ENCODE measurements at regions not wholly inside any gene's neighbourhood (a gene's known extent, or its start where the extent isn't known, plus 50 kb on each side); places are given as distances from the start of the nearest gene placed in this dataset.

DNA sequence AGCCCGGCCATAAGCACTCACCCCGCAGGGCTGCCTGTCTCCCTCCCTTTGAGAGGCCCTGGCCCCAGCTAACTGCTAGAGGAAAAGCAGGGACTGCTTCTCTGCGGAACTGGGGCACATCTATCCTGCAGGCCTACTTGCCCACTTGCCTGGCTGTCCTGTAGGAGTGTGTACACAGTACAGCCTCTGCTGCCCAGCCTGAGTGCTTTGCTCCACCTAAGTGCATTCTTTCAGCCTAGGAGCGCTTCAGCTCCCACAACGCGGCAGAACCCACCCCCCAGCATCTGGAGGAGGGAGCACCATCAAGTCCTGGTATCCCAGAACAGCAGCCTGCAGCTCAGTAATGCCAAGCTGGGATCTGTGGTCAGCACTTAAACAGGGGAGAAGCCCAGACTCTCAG, 79.9 kb upstream of the CD163 start:
- H3K36me3 ChIP-seq (ENCODE audit: control insufficient read depth, insufficient read depth, low read length) = no peaks in the 10 kb centered on the region
- H3K9ac ChIP-seq (ENCODE audit: insufficient read depth, low read length) = no peak overlapping the region
- H2AFZ ChIP-seq (ENCODE audit: low read length) = no peak overlapping the region
- H3K9me3 ChIP-seq (ENCODE audit: control insufficient read depth, insufficient read depth, low read depth, low read length) = no peaks in the 10 kb centered on the region
- no peaks in the 10 kb centered on the region for H3K27me3 ChIP-seq (ENCODE audit: control insufficient read depth, insufficient read depth, low read length)
- H3K4me3 ChIP-seq (replicated peaks in 1 of 4; ENCODE audit: control extremely low read depth in 1 of 4, insufficient read depth in 1 of 4, low read depth in 3 of 4, low read length in 4 of 4) = no peak overlapping the region
- H3K27ac ChIP-seq (ENCODE audit: insufficient read depth, low read length) = no peak overlapping the region
- TF ChIP-seq, protein P1, sequence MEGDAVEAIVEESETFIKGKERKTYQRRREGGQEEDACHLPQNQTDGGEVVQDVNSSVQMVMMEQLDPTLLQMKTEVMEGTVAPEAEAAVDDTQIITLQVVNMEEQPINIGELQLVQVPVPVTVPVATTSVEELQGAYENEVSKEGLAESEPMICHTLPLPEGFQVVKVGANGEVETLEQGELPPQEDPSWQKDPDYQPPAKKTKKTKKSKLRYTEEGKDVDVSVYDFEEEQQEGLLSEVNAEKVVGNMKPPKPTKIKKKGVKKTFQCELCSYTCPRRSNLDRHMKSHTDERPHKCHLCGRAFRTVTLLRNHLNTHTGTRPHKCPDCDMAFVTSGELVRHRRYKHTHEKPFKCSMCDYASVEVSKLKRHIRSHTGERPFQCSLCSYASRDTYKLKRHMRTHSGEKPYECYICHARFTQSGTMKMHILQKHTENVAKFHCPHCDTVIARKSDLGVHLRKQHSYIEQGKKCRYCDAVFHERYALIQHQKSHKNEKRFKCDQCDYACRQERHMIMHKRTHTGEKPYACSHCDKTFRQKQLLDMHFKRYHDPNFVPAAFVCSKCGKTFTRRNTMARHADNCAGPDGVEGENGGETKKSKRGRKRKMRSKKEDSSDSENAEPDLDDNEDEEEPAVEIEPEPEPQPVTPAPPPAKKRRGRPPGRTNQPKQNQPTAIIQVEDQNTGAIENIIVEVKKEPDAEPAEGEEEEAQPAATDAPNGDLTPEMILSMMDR (conservative IDR thresholded peaks at IDR 0.05 in 1 of 2, IDR thresholded peaks at IDR 0.05 in 1 of 2; ENCODE audit: low read depth in 1 of 2, low read length in 2 of 2) = no peak
- TF ChIP-seq EZH2 (IDR thresholded peaks at IDR 0.05; ENCODE audit: low read length, missing control alignments) = no peak
- H4K20me1 ChIP-seq (ENCODE audit: control insufficient read depth, extremely low read depth, insufficient read depth, low read length) = no peaks in the 10 kb centered on the region
- no peaks in the 10 kb centered on the region for H3K79me2 ChIP-seq (ENCODE audit: control insufficient read depth, insufficient read depth, low read length)
- no peak overlapping the region for H3K4me2 ChIP-seq (ENCODE audit: extremely low read depth, insufficient read depth, low read length)
- no peak for DNase-seq (ENCODE audit: low read depth in 2 of 2)
- no peaks in the 10 kb centered on the region for H3K4me1 ChIP-seq (ENCODE audit: control insufficient read depth, extremely low read depth, insufficient read depth, low read length)

DNA sequence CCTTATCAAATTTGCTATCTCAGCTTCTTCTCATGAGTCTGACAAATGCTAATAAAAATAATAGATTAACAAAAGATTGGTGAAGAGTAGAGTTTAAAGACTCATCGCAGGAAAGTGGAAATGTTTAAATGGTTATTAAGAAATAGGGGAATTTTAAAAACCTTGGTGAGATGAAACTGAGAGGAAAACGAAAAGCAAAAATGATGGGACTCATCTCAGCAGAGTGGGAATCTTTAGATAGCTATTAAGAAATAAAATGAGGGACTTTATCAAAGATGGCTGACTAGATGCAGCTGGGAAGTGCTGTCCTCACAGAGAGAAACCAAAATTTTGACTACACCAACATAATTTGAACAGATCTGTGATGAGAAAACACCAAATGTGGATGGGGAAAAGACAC, 79.2 kb upstream of the CD163 start:
- no peak overlapping the region for H3K4me2 ChIP-seq (ENCODE audit: extremely low read depth, insufficient read depth, low read length)
- H3K4me1 ChIP-seq (ENCODE audit: control insufficient read depth, extremely low read depth, insufficient read depth, low read length) = no peaks in the 10 kb centered on the region
- no peak overlapping the region for H3K4me3 ChIP-seq (replicated peaks in 1 of 4; ENCODE audit: control extremely low read depth in 1 of 4, insufficient read depth in 1 of 4, low read depth in 3 of 4, low read length in 4 of 4)
- no peak overlapping the region for H3K27ac ChIP-seq (ENCODE audit: insufficient read depth, low read length)
- no peaks in the 10 kb centered on the region for H3K27me3 ChIP-seq (ENCODE audit: control insufficient read depth, insufficient read depth, low read length)
- H3K79me2 ChIP-seq (ENCODE audit: control insufficient read depth, insufficient read depth, low read length) = no peaks in the 10 kb centered on the region
- H3K9me3 ChIP-seq (ENCODE audit: control insufficient read depth, insufficient read depth, low read depth, low read length) = no peaks in the 10 kb centered on the region
- H4K20me1 ChIP-seq (ENCODE audit: control insufficient read depth, extremely low read depth, insufficient read depth, low read length) = no peaks in the 10 kb centered on the region
- no peak overlapping the region for H2AFZ ChIP-seq (ENCODE audit: low read length)
- no peaks in the 10 kb centered on the region for H3K36me3 ChIP-seq (ENCODE audit: control insufficient read depth, insufficient read depth, low read length)
- no peak for DNase-seq (ENCODE audit: low read depth in 2 of 2)
- no peak for TF ChIP-seq EZH2 (IDR thresholded peaks at IDR 0.05; ENCODE audit: low read length, missing control alignments)
- TF ChIP-seq, protein P1 (conservative IDR thresholded peaks at IDR 0.05 in 1 of 2, IDR thresholded peaks at IDR 0.05 in 1 of 2; ENCODE audit: low read depth in 1 of 2, low read length in 2 of 2) = no peak
- no peak overlapping the region for H3K9ac ChIP-seq (ENCODE audit: insufficient read depth, low read length)

DNA sequence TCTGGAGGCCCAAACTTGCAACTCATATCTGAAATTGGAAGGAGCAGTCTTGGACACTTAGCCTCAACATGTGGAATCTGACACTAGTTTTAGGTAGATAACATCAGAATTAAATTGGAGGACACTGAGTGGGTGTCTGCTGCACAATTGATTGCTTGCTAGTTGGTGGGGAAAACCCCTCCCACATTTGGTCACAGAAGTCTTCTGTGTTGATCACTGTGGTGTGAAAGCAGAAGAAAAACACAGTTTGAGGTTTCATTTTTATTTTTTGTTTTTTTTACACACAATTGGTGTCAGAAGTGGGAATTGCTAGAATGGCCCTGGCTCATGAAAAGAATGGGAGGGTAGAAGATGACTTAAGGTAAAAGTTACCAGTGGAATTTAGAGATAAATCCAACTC, 78.0 kb upstream of the CD163 start:
- H3K27me3 ChIP-seq (ENCODE audit: control insufficient read depth, insufficient read depth, low read length) = no peaks in the 10 kb centered on the region
- no peaks in the 10 kb centered on the region for H3K79me2 ChIP-seq (ENCODE audit: control insufficient read depth, insufficient read depth, low read length)
- no peak overlapping the region for H3K4me2 ChIP-seq (ENCODE audit: extremely low read depth, insufficient read depth, low read length)
- no peak for DNase-seq (ENCODE audit: low read depth in 2 of 2)
- H3K4me3 ChIP-seq (replicated peaks in 1 of 4; ENCODE audit: control extremely low read depth in 1 of 4, insufficient read depth in 1 of 4, low read depth in 3 of 4, low read length in 4 of 4) = no peak overlapping the region
- H3K4me1 ChIP-seq (ENCODE audit: control insufficient read depth, extremely low read depth, insufficient read depth, low read length) = no peaks in the 10 kb centered on the region
- no peak overlapping the region for H2AFZ ChIP-seq (ENCODE audit: low read length)
- no peaks in the 10 kb centered on the region for H3K36me3 ChIP-seq (ENCODE audit: control insufficient read depth, insufficient read depth, low read length)
- no peaks in the 10 kb centered on the region for H4K20me1 ChIP-seq (ENCODE audit: control insufficient read depth, extremely low read depth, insufficient read depth, low read length)
- TF ChIP-seq EZH2 (IDR thresholded peaks at IDR 0.05; ENCODE audit: low read length, missing control alignments) = no peak
- TF ChIP-seq, protein P1 (conservative IDR thresholded peaks at IDR 0.05 in 1 of 2, IDR thresholded peaks at IDR 0.05 in 1 of 2; ENCODE audit: low read depth in 1 of 2, low read length in 2 of 2) = no peak
- H3K27ac ChIP-seq (ENCODE audit: insufficient read depth, low read length) = no peak overlapping the region
- no peaks in the 10 kb centered on the region for H3K9me3 ChIP-seq (ENCODE audit: control insufficient read depth, insufficient read depth, low read depth, low read length)
- H3K9ac ChIP-seq (ENCODE audit: insufficient read depth, low read length) = no peak overlapping the region
